Mesenchymal stem cell (in vitro differentiated cells and primary cell): ENCODE measurements at regions not wholly inside any gene's neighbourhood (a gene's known extent, or its start where the extent isn't known, plus 50 kb on each side); places are given as distances from the start of the nearest gene placed in this dataset.

Experiments
- DNase-seq: peaks from one replicate; pipeline ENCODE4 v3.0.0-alpha.2; 2013
- H2AFZ ChIP-seq: one replicate; pipeline ENCODE4 v1.6.1; 2013; ENCODE audit warnings: low read depth, mild to moderate bottlenecking, control low read depth, inconsistent platforms, low read length, moderate library complexity
- H2AK5ac ChIP-seq: 2 replicates; pipeline ENCODE4 v1.6.1; 2013; ENCODE audit warnings: low read length, moderate library complexity, mild to moderate bottlenecking, inconsistent platforms; ENCODE audit not compliant: severe bottlenecking
- H2BK120ac ChIP-seq: one replicate; pipeline ENCODE4 v1.6.1; 2013; ENCODE audit warnings: low read depth, mild to moderate bottlenecking, inconsistent platforms, low read length, moderate library complexity
- H2BK12ac ChIP-seq, 2 experiments: one replicate each; pipeline ENCODE4 v1.6.1; 2013; ENCODE audit warnings: inconsistent platforms in 2 of 2, low read length in 2 of 2, mild to moderate bottlenecking in 2 of 2, moderate library complexity in 2 of 2, control low read depth in 1 of 2
- H2BK15ac ChIP-seq: one replicate; pipeline ENCODE4 v1.6.1; 2013; ENCODE audit warnings: mild to moderate bottlenecking, low read depth, inconsistent platforms; ENCODE audit not compliant: poor library complexity, severe bottlenecking
- H2BK5ac ChIP-seq: 2 replicates; pipeline ENCODE4 v1.6.1; 2013; ENCODE audit warnings: low read depth, mild to moderate bottlenecking, low read length, control low read depth, inconsistent platforms; ENCODE audit not compliant: poor library complexity, severe bottlenecking
- H3K14ac ChIP-seq, 2 experiments: one replicate each; pipeline ENCODE4 v1.6.1; 2013; ENCODE audit warnings: inconsistent platforms in 2 of 2, low read length in 2 of 2, control low read depth in 1 of 2, mild to moderate bottlenecking in 1 of 2, moderate library complexity in 1 of 2
- H3K18ac ChIP-seq, 2 experiments: one replicate each; pipeline ENCODE4 v1.6.1; 2013; ENCODE audit warnings: inconsistent platforms in 2 of 2, low read length in 2 of 2, control low read depth in 1 of 2, low read depth in 1 of 2, mild to moderate bottlenecking in 1 of 2
- H3K23ac ChIP-seq, 2 experiments: one replicate each; pipeline ENCODE4 v1.6.1; 2013; ENCODE audit warnings: inconsistent platforms in 2 of 2, low read length in 2 of 2, mild to moderate bottlenecking in 2 of 2, moderate library complexity in 2 of 2, control low read depth in 1 of 2
- H3K27ac ChIP-seq: 2 replicates; pipeline ENCODE4 v1.5.1; 2013; ENCODE audit warnings: mild to moderate bottlenecking, moderate library complexity, low read length, control low read depth, inconsistent platforms; ENCODE audit not compliant: poor library complexity, severe bottlenecking
- H3K27me3 ChIP-seq, 2 experiments: 2 replicates each; pipeline versions ENCODE4 v1.6.1 to v1.7.0; 2013; ENCODE audit warnings: low read length in 2 of 2, mild to moderate bottlenecking in 2 of 2, moderate library complexity in 2 of 2, control low read depth in 1 of 2, inconsistent platforms in 1 of 2; ENCODE audit not compliant: control insufficient read depth in 1 of 2, insufficient read depth in 1 of 2
- H3K36me3 ChIP-seq, 2 experiments: 2 replicates each; pipeline versions ENCODE4 v1.6.1 to v1.7.0; 2013; ENCODE audit warnings: low read length in 2 of 2, control low read depth in 1 of 2, inconsistent platforms in 1 of 2, low read depth in 1 of 2, mild to moderate bottlenecking in 1 of 2; ENCODE audit not compliant: insufficient read depth in 2 of 2, control insufficient read depth in 1 of 2
- H3K4ac ChIP-seq, 2 experiments: one replicate each; pipeline ENCODE4 v1.6.1; 2013; ENCODE audit warnings: inconsistent platforms in 2 of 2, low read length in 2 of 2, mild to moderate bottlenecking in 2 of 2, moderate library complexity in 2 of 2, control low read depth in 1 of 2, low read depth in 1 of 2
- H3K4me1 ChIP-seq: 2 replicates; pipeline ENCODE4 v1.6.1; 2013; ENCODE audit warnings: low read depth, low read length, control low read depth; ENCODE audit not compliant: control insufficient read depth, insufficient read depth
- H3K4me2 ChIP-seq: 2 replicates; pipeline ENCODE4 v1.6.1; 2013; ENCODE audit warnings: low read length, mild to moderate bottlenecking, inconsistent platforms; ENCODE audit not compliant: poor library complexity, severe bottlenecking
- H3K4me3 ChIP-seq, 2 experiments: 2 replicates each; pipeline versions ENCODE4 v1.5.1 to v1.7.0; 2013; ENCODE audit warnings: low read length in 2 of 2, mild to moderate bottlenecking in 2 of 2, control low read depth in 1 of 2, low read depth in 1 of 2; ENCODE audit not compliant: insufficient read depth in 1 of 2
- H3K79me1 ChIP-seq: replicated peaks from 2 replicates; pipeline ENCODE4 v1.6.1; 2013; ENCODE audit warnings: mild to moderate bottlenecking, control low read depth, low read length, inconsistent platforms; ENCODE audit not compliant: poor library complexity, severe bottlenecking
- H3K9ac ChIP-seq: 2 replicates; pipeline ENCODE4 v1.7.0; 2013; ENCODE audit warnings: mild to moderate bottlenecking, low read length, moderate library complexity
- H3K9me3 ChIP-seq: 2 replicates; pipeline ENCODE4 v1.7.0; 2013; ENCODE audit warnings: mild to moderate bottlenecking, low read length; ENCODE audit not compliant: control insufficient read depth
- H4K8ac ChIP-seq: one replicate; pipeline ENCODE4 v1.6.1; 2013; ENCODE audit warnings: inconsistent platforms, mild to moderate bottlenecking, low read length, moderate library complexity
- H4K91ac ChIP-seq: one replicate; pipeline ENCODE4 v1.6.1; 2013; ENCODE audit warnings: mild to moderate bottlenecking, low read length, inconsistent platforms
- WGBS: methylation state at CpG from one replicate; pipeline ENCODE4 v1.1.7; 2013; ENCODE audit warnings: mixed read lengths; 5-methylcytosine and 5-hydroxymethylcytosine counted together

GRCh38 chr4:71186566-71187403, 152.0 kb upstream of the SLC4A4 start:
- peak; percentile 60 for DNase-seq
- H3K4me2 ChIP-seq, result peak overlapping the region; percentile 77
- no peaks in the 10 kb centered on the region for H3K36me3 ChIP-seq
- H2BK12ac ChIP-seq, result peak overlapping the region in 1 of 2 experiments; percentile 57
- H2BK120ac ChIP-seq, result peak overlapping the region; percentile 64
- no peaks in the 10 kb centered on the region for H3K4me1 ChIP-seq
- no peak overlapping the region for H4K91ac ChIP-seq
- peak overlapping the region; percentile 68 for H3K9ac ChIP-seq
- peak overlapping the region; percentile 67 for H2AFZ ChIP-seq
- peak overlapping the region; percentile 58 to 96 for H3K18ac ChIP-seq
- peaks cover 4% of the 10 kb centered on the region for H3K79me1 ChIP-seq
- H3K9me3 ChIP-seq, result no peaks in the 10 kb centered on the region
- H3K14ac ChIP-seq, result peak overlapping the region in 1 of 2 experiments; percentile 97
- WGBS, result under 1% methylated on average over 52 of the region's 105 CpGs
- peak overlapping the region in 1 of 2 experiments; percentile 50 for H3K23ac ChIP-seq
- peak overlapping the region in 1 of 2 experiments; percentile 82 for H3K4ac ChIP-seq
- H4K8ac ChIP-seq, result peak overlapping the region; percentile 22
- H3K27ac ChIP-seq, result no peak overlapping the region
- peak overlapping the region; percentile 89 for H2BK15ac ChIP-seq
- peaks cover 0 to 8% of the 10 kb centered on the region in 2 experiments for H3K27me3 ChIP-seq
- H2AK5ac ChIP-seq, result no peak overlapping the region
- H3K4me3 ChIP-seq, result peak overlapping the region; percentile 82 to 91
- H2BK5ac ChIP-seq, result no peak overlapping the region

- peaks cover 4% of the 10 kb centered on the region for H3K79me1 ChIP-seq
- H4K91ac ChIP-seq, result peak overlapping the region; percentile 45
- no peak overlapping the region for H3K4ac ChIP-seq
- H3K27ac ChIP-seq, result peak overlapping the region; percentile 59
- H3K36me3 ChIP-seq, result no peaks in the 10 kb centered on the region
- H3K14ac ChIP-seq, result no peak overlapping the region
- H3K4me1 ChIP-seq, result no peaks in the 10 kb centered on the region
- H3K4me3 ChIP-seq, result peak overlapping the region; percentile 82 to 91
- peak overlapping the region; percentile 63 for H3K9ac ChIP-seq
- no peak overlapping the region for H2BK120ac ChIP-seq
- peak overlapping the region; percentile 77 for H3K4me2 ChIP-seq
- H2BK5ac ChIP-seq, result no peak overlapping the region
- H3K9me3 ChIP-seq, result no peaks in the 10 kb centered on the region
- H2BK15ac ChIP-seq, result peak overlapping the region; percentile 89
- DNase-seq, result peak; percentile 66
- H2AFZ ChIP-seq, result no peak overlapping the region
- H2AK5ac ChIP-seq, result no peak overlapping the region
- peaks cover 0 to 8% of the 10 kb centered on the region in 2 experiments for H3K27me3 ChIP-seq
- peak overlapping the region; percentile 22 for H4K8ac ChIP-seq
- peak overlapping the region; percentile 58 to 96 for H3K18ac ChIP-seq
- H2BK12ac ChIP-seq, result no peak overlapping the region
- WGBS, result under 1% methylated on average over 45 of the region's 45 CpGs
- peak overlapping the region in 1 of 2 experiments; percentile 55 for H3K23ac ChIP-seq
Observed at GRCh38 chr4:71187404-71188155, 151.2 kb upstream of the SLC4A4 start.

GRCh38 chr4:71188156-71188640, 150.6 kb upstream of the SLC4A4 start:
- no peak overlapping the region for H4K91ac ChIP-seq
- no peak overlapping the region for H3K14ac ChIP-seq
- H2AK5ac ChIP-seq, result no peak overlapping the region
- no peak overlapping the region for H2AFZ ChIP-seq
- H3K79me1 ChIP-seq, result peaks cover 4% of the 10 kb centered on the region
- H2BK15ac ChIP-seq, result no peak overlapping the region
- 5% methylated on average over 6 of the region's 7 CpGs for WGBS
- H3K9me3 ChIP-seq, result no peaks in the 10 kb centered on the region
- peak overlapping the region; percentile 77 for H3K4me2 ChIP-seq
- H3K4me3 ChIP-seq, result peak overlapping the region in 1 of 2 experiments; percentile 82
- DNase-seq, result peak; percentile 42
- H3K9ac ChIP-seq, result peak overlapping the region; percentile 63
- H2BK5ac ChIP-seq, result no peak overlapping the region
- H2BK120ac ChIP-seq, result no peak overlapping the region
- no peaks in the 10 kb centered on the region for H3K36me3 ChIP-seq
- H3K27me3 ChIP-seq, result peaks cover 0 to 8% of the 10 kb centered on the region in 2 experiments
- H3K23ac ChIP-seq, result peak overlapping the region in 1 of 2 experiments; percentile 55
- H2BK12ac ChIP-seq, result no peak overlapping the region
- H4K8ac ChIP-seq, result no peak overlapping the region
- peak overlapping the region; percentile 46 to 58 for H3K18ac ChIP-seq
- no peaks in the 10 kb centered on the region for H3K4me1 ChIP-seq
- no peak overlapping the region for H3K4ac ChIP-seq
- peak overlapping the region; percentile 59 for H3K27ac ChIP-seq

GRCh38 chr4:71188951-71189350, 149.9 kb upstream of the SLC4A4 start:
- Histone ChIP-seq H3K79me1 (peaks cover 4% of the 10 kb centered on the region), H3K9ac (peak overlapping the region; percentile 63), H4K8ac (no peak overlapping the region), H3K4ac (no peak overlapping the region), H3K27me3 (peaks cover 0 to 8% of the 10 kb centered on the region in 2 experiments), H4K91ac (no peak overlapping the region), H3K4me3 (peak overlapping the region in 1 of 2 experiments; percentile 82), H2BK5ac (no peak overlapping the region), H3K36me3 (no peaks in the 10 kb centered on the region), H3K4me1 (no peaks in the 10 kb centered on the region), H2AK5ac (no peak overlapping the region), H2BK15ac (no peak overlapping the region), H3K18ac (no peak overlapping the region), H3K27ac (no peak overlapping the region), H3K23ac (no peak overlapping the region), H2AFZ (no peak overlapping the region), H2BK12ac (no peak overlapping the region), H3K4me2 (no peak overlapping the region), H3K14ac (no peak overlapping the region), H3K9me3 (no peaks in the 10 kb centered on the region), H2BK120ac (no peak overlapping the region)
- no peak for DNase-seq
- WGBS, result no CpG with 5 or more reads among the region's 1 CpG
